ENCODE measurements at regions not wholly inside any gene's neighbourhood (a gene's known extent, or its start where the extent isn't known, plus 50 kb on each side); places are given as distances from the start of the nearest gene placed in this dataset.

- no peaks in the 10 kb centered on the region for H3K27me3 ChIP-seq (ENCODE audit: control insufficient read depth, insufficient read depth, low read length)
- no peak overlapping the region for H3K9ac ChIP-seq (ENCODE audit: low read length)
- no peak overlapping the region for H3K27ac ChIP-seq (ENCODE audit: low read length)
- no peak overlapping the region for H3K4me3 ChIP-seq (ENCODE audit: low read length)
- H3K9me3 ChIP-seq (ENCODE audit: control insufficient read depth, low read depth, low read length), result no peaks in the 10 kb centered on the region
- H3K36me3 ChIP-seq (ENCODE audit: control insufficient read depth, low read depth, low read length), result no peaks in the 10 kb centered on the region
- no peaks in the 10 kb centered on the region for H3K4me1 ChIP-seq (ENCODE audit: control insufficient read depth, low read depth, low read length)
Measured at GRCh38 chr9:99352826-99353225, 130.7 kb downstream of the SEC61B start.

GRCh38 chr9:99353408-99353807, 131.3 kb downstream of the SEC61B start:
- H3K27ac ChIP-seq (ENCODE audit: low read length), result no peak overlapping the region
- H3K27me3 ChIP-seq (ENCODE audit: control insufficient read depth, insufficient read depth, low read length), result no peaks in the 10 kb centered on the region
- H3K9me3 ChIP-seq (ENCODE audit: control insufficient read depth, low read depth, low read length), result no peaks in the 10 kb centered on the region
- no peak overlapping the region for H3K4me3 ChIP-seq (ENCODE audit: low read length)
- no peaks in the 10 kb centered on the region for H3K4me1 ChIP-seq (ENCODE audit: control insufficient read depth, low read depth, low read length)
- no peaks in the 10 kb centered on the region for H3K36me3 ChIP-seq (ENCODE audit: control insufficient read depth, low read depth, low read length)
- no peak overlapping the region for H3K9ac ChIP-seq (ENCODE audit: low read length)

GRCh38 chr9:99354104-99354503, 132.0 kb downstream of the SEC61B start:
- H3K4me1 ChIP-seq (ENCODE audit: control insufficient read depth, low read depth, low read length), result no peaks in the 10 kb centered on the region
- H3K9me3 ChIP-seq (ENCODE audit: control insufficient read depth, low read depth, low read length), result no peaks in the 10 kb centered on the region
- no peak overlapping the region for H3K9ac ChIP-seq (ENCODE audit: low read length)
- no peaks in the 10 kb centered on the region for H3K36me3 ChIP-seq (ENCODE audit: control insufficient read depth, low read depth, low read length)
- H3K4me3 ChIP-seq (ENCODE audit: low read length), result no peak overlapping the region
- H3K27me3 ChIP-seq (ENCODE audit: control insufficient read depth, insufficient read depth, low read length), result no peaks in the 10 kb centered on the region
- no peak overlapping the region for H3K27ac ChIP-seq (ENCODE audit: low read length)

- Histone ChIP-seq H3K27me3 (ENCODE audit: control insufficient read depth, insufficient read depth, low read length) (no peaks in the 10 kb centered on the region), H3K36me3 (ENCODE audit: control insufficient read depth, low read depth, low read length) (no peaks in the 10 kb centered on the region), H3K27ac (ENCODE audit: low read length) (no peak overlapping the region), H3K4me1 (ENCODE audit: control insufficient read depth, low read depth, low read length) (no peaks in the 10 kb centered on the region), H3K9me3 (ENCODE audit: control insufficient read depth, low read depth, low read length) (no peaks in the 10 kb centered on the region), H3K4me3 (ENCODE audit: low read length) (no peak overlapping the region), H3K9ac (ENCODE audit: low read length) (no peak overlapping the region)
Measured at GRCh38 chr9:99356512-99356971, 134.5 kb downstream of the SEC61B start.

- H3K9me3 ChIP-seq (ENCODE audit: control insufficient read depth, low read depth, low read length), result no peaks in the 10 kb centered on the region
- H3K27me3 ChIP-seq (ENCODE audit: control insufficient read depth, insufficient read depth, low read length), result peaks cover 6% of the 10 kb centered on the region
- no peaks in the 10 kb centered on the region for H3K36me3 ChIP-seq (ENCODE audit: control insufficient read depth, low read depth, low read length)
- H3K27ac ChIP-seq (ENCODE audit: low read length), result no peak overlapping the region
- H3K9ac ChIP-seq (ENCODE audit: low read length), result no peak overlapping the region
- H3K4me3 ChIP-seq (ENCODE audit: low read length), result no peak overlapping the region
- no peaks in the 10 kb centered on the region for H3K4me1 ChIP-seq (ENCODE audit: control insufficient read depth, low read depth, low read length)
Measured at GRCh38 chr9:99357575-99357974, 135.5 kb downstream of the SEC61B start.

DNA sequence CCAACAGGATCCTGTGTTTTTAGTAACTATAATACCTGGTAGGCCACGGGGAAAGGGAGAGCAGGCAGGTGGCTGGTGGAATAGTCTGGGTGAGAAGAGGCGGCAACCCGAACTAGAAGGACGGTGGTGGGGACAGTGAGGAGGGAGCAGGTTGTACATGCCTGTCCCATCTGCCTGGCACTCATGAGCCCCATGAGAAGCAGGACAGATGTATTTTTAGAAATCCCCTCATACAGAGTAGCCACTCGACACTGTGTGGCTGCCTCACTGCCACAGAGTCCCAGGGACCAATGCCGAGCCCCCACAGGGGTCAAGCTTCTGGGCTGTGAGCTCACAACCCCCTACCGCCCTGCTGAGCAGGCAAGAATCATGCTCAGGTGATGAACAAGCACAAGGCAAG, 136.6 kb downstream of the SEC61B start:
- Histone ChIP-seq H3K9ac (ENCODE audit: low read length) (no peak overlapping the region), H3K36me3 (ENCODE audit: control insufficient read depth, low read depth, low read length) (no peaks in the 10 kb centered on the region), H3K4me1 (ENCODE audit: control insufficient read depth, low read depth, low read length) (no peaks in the 10 kb centered on the region), H3K4me3 (ENCODE audit: low read length) (no peak overlapping the region), H3K9me3 (ENCODE audit: control insufficient read depth, low read depth, low read length) (no peaks in the 10 kb centered on the region), H3K27me3 (ENCODE audit: control insufficient read depth, insufficient read depth, low read length) (peaks cover 10% of the 10 kb centered on the region), H3K27ac (ENCODE audit: low read length) (no peak overlapping the region)

- no peak overlapping the region for H3K27ac ChIP-seq (ENCODE audit: low read length)
- no peaks in the 10 kb centered on the region for H3K4me1 ChIP-seq (ENCODE audit: control insufficient read depth, low read depth, low read length)
- no peaks in the 10 kb centered on the region for H3K36me3 ChIP-seq (ENCODE audit: control insufficient read depth, low read depth, low read length)
- no peak overlapping the region for H3K4me3 ChIP-seq (ENCODE audit: low read length)
- H3K9me3 ChIP-seq (ENCODE audit: control insufficient read depth, low read depth, low read length), result no peaks in the 10 kb centered on the region
- no peak overlapping the region for H3K9ac ChIP-seq (ENCODE audit: low read length)
- H3K27me3 ChIP-seq (ENCODE audit: control insufficient read depth, insufficient read depth, low read length), result peaks cover 10% of the 10 kb centered on the region
Measured at GRCh38 chr9:99359336-99359735, 137.3 kb downstream of the SEC61B start.

- Histone ChIP-seq H3K4me3 (ENCODE audit: low read length) (no peak overlapping the region), H3K9ac (ENCODE audit: low read length) (no peak overlapping the region), H3K27ac (ENCODE audit: low read length) (no peak overlapping the region), H3K4me1 (ENCODE audit: control insufficient read depth, low read depth, low read length) (no peaks in the 10 kb centered on the region), H3K36me3 (ENCODE audit: control insufficient read depth, low read depth, low read length) (no peaks in the 10 kb centered on the region), H3K27me3 (ENCODE audit: control insufficient read depth, insufficient read depth, low read length) (peaks cover 10% of the 10 kb centered on the region), H3K9me3 (ENCODE audit: control insufficient read depth, low read depth, low read length) (no peaks in the 10 kb centered on the region)
Measured at GRCh38 chr9:99360026-99360425, 137.9 kb downstream of the SEC61B start.

DNA sequence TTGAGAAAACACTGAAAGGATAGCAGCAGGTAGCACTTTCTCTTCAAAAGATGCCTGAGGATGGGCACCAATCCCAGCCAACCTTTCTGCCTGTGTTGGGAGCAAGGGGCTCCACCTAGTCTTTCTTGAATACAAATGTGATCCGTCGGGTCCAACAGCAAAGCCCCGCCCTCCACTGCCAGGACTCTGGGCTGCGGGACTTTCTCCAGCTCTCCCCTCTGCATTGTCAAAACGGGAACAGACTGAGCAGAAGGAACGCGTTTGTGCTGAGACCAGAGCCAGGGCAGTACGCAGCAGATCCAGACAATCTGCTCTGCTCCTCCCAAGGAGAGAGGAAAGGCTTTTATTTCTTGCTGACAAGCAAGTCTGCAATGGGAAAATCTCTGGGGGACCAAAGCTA, 139.7 kb downstream of the SEC61B start:
- Histone ChIP-seq H3K27ac (ENCODE audit: low read length) (no peak overlapping the region), H3K9ac (ENCODE audit: low read length) (no peak overlapping the region), H3K36me3 (ENCODE audit: control insufficient read depth, low read depth, low read length) (no peaks in the 10 kb centered on the region), H3K4me1 (ENCODE audit: control insufficient read depth, low read depth, low read length) (no peaks in the 10 kb centered on the region), H3K4me3 (ENCODE audit: low read length) (no peak overlapping the region), H3K9me3 (ENCODE audit: control insufficient read depth, low read depth, low read length) (no peaks in the 10 kb centered on the region), H3K27me3 (ENCODE audit: control insufficient read depth, insufficient read depth, low read length) (peaks cover 10% of the 10 kb centered on the region)

DNA sequence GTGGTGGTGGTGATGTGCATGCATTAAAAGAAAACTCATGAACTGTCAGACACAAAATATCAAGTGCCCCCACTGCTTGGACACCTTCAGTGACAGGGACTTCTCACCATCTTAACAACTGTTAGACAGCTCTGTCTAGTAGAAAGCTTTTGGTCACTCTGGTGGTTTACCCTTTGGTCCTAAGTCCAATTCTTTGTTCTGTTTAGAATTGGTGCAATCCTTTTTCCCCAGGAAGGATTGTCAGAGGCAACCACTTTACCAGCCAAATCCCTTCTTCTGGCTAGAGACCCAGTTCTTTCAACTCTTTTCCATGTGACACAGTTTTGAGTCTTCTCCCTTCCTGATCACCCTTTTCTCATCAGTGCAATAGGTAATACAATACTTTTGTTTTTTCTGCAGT, 140.2 kb downstream of the SEC61B start:
- Histone ChIP-seq H3K27me3 (ENCODE audit: control insufficient read depth, insufficient read depth, low read length) (peaks cover 10% of the 10 kb centered on the region), H3K9ac (ENCODE audit: low read length) (no peak overlapping the region)

DNA sequence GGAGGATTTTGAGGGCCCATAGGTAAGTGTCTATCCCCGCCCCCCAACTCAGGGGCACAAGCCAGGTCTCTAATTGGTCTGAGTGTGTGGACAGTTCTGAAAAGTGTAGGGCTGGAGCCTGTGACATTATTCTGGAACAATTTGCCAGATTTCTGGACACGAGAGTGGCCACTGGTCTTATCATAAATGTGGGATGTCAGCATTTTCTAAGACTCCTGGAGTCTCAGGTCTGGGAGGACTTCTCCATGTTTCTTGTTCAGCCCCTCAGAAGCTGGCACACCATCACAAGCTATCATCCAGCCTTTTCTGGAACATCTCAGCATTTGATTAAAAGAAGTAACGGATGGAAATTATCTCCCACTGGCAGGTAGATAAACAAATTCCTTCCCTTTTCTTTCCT, 141.4 kb downstream of the SEC61B start:
- Histone ChIP-seq H3K9ac (ENCODE audit: low read length) (no peak overlapping the region), H3K4me1 (ENCODE audit: control insufficient read depth, low read depth, low read length) (no peaks in the 10 kb centered on the region), H3K36me3 (ENCODE audit: control insufficient read depth, low read depth, low read length) (no peaks in the 10 kb centered on the region), H3K9me3 (ENCODE audit: control insufficient read depth, low read depth, low read length) (no peaks in the 10 kb centered on the region), H3K27ac (ENCODE audit: low read length) (no peak overlapping the region), H3K4me3 (ENCODE audit: low read length) (no peak overlapping the region), H3K27me3 (ENCODE audit: control insufficient read depth, insufficient read depth, low read length) (peaks cover 10% of the 10 kb centered on the region)

More for the DNA sequence above, 140.2 kb downstream of the SEC61B start:
- no peaks in the 10 kb centered on the region for H3K36me3 ChIP-seq (ENCODE audit: control insufficient read depth, low read depth, low read length)
- no peak overlapping the region for H3K4me3 ChIP-seq (ENCODE audit: low read length)
- no peaks in the 10 kb centered on the region for H3K9me3 ChIP-seq (ENCODE audit: control insufficient read depth, low read depth, low read length)
- no peak overlapping the region for H3K27ac ChIP-seq (ENCODE audit: low read length)
- H3K4me1 ChIP-seq (ENCODE audit: control insufficient read depth, low read depth, low read length), result no peaks in the 10 kb centered on the region

GRCh38 chr9:99365233-99365980, 143.3 kb downstream of the SEC61B start:
- H3K36me3 ChIP-seq (ENCODE audit: control insufficient read depth, low read depth, low read length), result no peaks in the 10 kb centered on the region
- peaks cover 10% of the 10 kb centered on the region for H3K27me3 ChIP-seq (ENCODE audit: control insufficient read depth, insufficient read depth, low read length)
- no peak overlapping the region for H3K27ac ChIP-seq (ENCODE audit: low read length)
- no peak overlapping the region for H3K9ac ChIP-seq (ENCODE audit: low read length)
- no peaks in the 10 kb centered on the region for H3K4me1 ChIP-seq (ENCODE audit: control insufficient read depth, low read depth, low read length)
- no peaks in the 10 kb centered on the region for H3K9me3 ChIP-seq (ENCODE audit: control insufficient read depth, low read depth, low read length)
- no peak overlapping the region for H3K4me3 ChIP-seq (ENCODE audit: low read length)

Measured in iPS-18a (cell line).